HG03139 (cell line): ENCODE measurements at regions not wholly inside any gene's neighbourhood (a gene's known extent, or its start where the extent isn't known, plus 50 kb on each side); places are given as distances from the start of the nearest gene placed in this dataset.

Experiments
- ATAC-seq: cut with Tn5 transposase; IDR thresholded peaks from one replicate; pipeline ENCODE4 v1.9.1; 2021; ENCODE audit not compliant: unreplicated experiment

DNA sequence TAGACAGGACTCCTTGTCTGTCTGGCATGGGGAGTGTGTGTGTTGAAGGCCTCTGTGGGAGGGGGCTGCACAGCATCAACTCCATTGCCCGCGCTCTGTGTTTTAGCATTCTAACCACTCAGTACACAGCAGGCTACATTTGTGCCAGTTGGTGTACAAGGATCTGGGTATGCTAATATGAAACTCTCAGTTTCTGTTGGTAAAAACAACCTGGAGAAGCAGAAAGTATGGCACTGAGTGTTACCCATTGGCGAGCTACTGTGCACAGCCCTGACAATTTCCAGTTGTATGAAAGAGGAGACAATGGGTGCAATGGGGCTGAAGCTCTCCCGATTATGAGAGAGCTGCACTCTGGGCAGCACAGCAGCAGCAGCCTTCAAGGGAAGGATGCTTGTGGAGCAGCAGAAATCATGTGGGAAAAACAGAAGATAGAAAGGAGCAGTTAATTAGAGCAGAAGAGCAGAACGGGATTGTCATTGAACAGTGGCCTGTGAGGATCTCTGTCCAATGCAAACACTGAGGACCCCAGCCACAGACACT, 443.6 kb downstream of the CBLN2 start:
- ATAC-seq: no peak

- ATAC-seq: no peak
Measured at GRCh38 chr18:72091369-72091768, 452.8 kb downstream of the CBLN2 start.

- no peak for ATAC-seq
Measured at GRCh38 chr18:72089432-72089831, 454.7 kb downstream of the CBLN2 start.

- no peak for ATAC-seq
Measured at GRCh38 chr18:72086421-72086820, 457.7 kb downstream of the CBLN2 start.

GRCh38 chr18:72075040-72075439, 469.1 kb downstream of the CBLN2 start:
- no peak for ATAC-seq

DNA sequence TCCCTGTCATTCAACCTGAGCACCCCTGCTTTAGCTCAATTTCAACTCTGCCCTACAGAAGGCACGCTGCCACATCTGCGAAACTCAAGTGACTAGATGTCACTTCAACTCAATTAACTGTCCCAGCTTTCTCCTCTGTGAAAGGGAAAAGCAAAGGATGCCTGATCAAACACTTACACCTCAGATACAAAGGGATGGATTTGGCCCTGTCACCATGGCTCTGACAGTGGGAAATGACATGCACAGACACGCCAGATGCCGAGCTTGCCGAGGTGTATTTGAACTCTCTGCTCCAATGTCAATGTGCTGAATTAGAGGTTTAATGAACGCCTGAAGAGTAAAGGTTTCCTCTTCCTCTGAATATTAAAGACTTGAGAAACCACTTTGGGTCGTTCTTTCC, 481.1 kb downstream of the CBLN2 start:
- no peak for ATAC-seq

- no peak for ATAC-seq
Measured at GRCh38 chr18:72058851-72059250, 485.3 kb downstream of the CBLN2 start.

DNA sequence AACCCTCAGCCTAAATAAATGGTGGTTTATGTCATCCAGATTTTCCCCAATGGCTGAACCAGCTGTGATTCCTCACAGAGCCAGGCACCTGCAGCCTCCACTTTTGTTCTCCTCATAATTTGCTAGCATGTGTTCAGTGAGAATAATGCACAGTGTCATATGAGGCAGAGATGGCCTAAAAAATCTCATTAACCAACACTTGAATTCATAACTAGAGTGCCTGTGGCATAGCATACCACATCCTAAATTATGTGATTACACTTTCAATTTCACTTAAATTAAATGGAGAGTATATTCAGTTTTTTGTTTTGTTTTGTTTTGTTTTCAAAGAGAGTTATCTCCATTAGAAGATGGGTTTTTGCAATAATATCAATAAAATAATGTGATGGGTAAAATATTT, 488.0 kb downstream of the CBLN2 start:
- no peak for ATAC-seq

DNA sequence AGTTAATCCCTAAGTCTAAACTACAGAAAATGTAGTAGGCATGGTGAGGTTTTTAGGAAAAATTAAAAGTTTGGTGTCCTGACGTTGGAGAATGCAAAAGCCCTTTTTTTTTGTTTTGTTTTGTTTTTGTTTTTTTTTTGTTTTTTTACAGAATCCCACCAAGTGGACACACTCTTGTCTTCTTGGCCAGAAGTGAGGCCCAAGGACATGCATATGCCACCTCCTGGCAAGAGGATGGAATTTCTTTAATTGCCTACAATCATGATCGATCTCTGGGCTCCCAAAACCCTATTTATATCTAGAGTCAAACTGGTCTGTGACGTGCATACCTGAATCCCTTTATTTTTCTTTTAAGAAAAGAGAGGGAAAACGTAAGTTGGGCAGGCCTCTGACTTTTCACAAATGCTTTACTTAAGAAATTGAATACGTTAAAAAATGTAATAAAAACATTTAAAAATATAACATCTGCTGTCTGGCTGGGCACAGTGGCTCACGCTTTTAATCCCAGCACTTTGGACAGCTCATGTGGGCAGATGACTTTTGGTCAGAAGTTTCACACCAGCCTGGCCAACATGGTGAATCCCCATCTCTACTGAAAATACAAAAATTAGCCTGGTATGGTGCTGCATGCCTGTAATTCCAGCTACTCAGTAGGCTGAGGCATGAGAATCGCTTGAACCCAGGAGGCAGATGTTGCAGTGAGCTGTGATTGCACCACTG, 502.7 kb downstream of the CBLN2 start:
- no peak for ATAC-seq

DNA sequence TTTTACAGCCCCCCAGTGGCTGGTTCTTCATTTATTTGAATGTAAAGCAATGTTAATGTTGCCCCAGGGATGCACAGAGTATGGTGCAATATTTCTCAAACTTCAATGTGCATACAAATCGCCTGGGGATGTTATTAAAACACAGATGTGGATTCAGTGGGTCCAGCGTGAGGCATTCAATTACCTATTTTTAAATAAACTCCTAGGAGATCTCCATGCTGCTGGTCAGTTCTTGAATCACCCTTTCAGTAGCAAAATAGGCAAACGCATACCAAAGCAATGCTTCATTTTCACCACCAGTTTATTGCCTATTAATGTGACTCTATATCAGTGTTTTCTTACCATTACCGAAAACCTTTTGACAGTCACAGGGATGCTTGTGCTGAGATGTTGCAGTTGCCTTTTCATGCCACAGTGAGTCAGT, 530.7 kb downstream of the CBLN2 start:
- no peak for ATAC-seq

DNA sequence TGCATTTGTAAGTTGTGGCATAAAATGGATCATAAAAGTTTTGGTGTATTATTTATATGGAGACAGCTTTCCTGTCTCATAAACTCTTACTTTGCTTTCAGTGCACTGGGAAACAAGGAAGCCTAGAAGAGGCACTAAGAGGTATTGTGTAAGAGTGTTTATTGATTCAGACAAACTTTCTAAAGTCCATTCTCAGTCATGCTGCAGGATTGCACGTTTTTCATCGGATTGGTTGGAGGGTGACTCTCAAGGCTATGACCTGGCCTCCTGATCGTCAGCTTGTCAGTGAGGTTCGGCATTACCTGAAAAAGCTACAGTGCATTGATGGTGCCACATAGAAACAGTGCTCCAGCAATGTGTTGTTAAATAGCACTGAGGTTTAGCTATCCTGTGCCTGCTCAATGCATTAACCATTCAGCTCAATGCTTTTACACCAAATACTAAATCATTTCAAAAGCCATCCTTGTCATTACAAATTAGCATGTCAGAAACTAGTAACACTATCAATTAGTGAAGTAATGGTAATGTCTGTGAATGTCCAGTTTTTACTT, 545.5 kb downstream of the CBLN2 start:
- no peak for ATAC-seq

DNA sequence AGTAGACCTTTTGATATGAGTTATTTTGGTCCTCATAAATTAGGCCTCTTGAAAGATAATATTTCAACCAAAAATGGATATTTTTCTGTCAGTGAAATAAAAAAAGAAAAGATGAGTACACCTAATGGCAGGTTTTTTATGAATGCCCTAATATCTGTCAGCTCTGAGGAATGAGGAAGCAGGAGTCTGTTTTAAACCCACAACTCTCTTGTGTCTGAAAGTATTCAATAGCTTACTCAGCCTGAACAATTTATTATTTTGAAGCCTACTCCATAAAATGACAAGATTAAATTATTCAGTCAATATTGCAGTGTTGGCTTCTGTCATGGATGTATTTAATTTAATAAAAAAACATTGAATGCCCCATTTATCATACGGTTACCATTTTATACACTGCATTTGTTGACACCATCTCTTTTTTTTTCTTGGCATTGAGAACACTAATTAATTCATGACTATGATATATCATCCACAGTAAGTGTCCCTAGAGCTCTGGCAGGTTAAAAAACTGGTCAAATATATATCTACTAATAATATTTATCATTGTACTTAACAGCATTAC, 548.2 kb downstream of the CBLN2 start:
- ATAC-seq: no peak

- ATAC-seq: no peak
Measured at GRCh38 chr18:71994273-71994672, 549.9 kb downstream of the CBLN2 start.

- ATAC-seq: no peak
Measured at GRCh38 chr18:71989616-71990015, 554.5 kb downstream of the CBLN2 start.

GRCh38 chr18:71986351-71987050, 557.6 kb downstream of the CBLN2 start:
- ATAC-seq: no peak

DNA sequence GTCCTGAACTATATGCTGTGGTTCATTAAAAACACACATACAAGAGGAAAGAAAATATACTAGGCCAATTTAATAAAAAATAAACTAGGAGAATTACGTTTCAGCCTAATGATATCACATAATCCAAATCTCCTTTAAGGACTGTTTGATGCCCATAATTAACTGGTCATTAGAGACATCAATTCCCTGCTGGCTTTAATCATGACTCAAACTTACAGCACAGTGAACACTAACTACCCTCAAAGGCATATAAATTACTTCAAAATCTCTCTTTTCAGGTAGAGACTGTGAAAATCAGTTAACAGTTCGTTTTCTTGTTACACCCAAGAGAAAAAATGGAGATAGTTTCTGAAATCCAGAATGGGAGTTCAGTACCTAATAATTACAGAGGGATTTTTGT, 567.4 kb downstream of the CBLN2 start:
- ATAC-seq: no peak

DNA sequence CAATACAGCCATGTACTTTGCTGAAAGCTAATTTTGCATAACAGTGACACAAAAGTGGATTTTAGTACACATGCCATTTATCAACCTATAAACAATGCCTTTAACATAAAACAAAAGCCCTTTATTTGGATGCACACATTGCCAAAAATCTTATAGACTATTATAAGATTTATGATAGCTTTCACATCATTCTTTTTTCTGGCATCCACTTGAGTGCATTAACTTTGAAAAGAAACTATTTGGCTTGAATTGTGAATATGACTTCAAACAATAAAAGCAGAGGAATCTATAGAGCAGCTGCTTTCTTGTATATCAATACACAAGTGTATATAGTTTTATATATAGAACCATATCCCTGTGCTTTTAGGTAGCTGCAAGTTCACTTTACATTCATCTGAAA, 577.4 kb downstream of the CBLN2 start:
- ATAC-seq: no peak

GRCh38 chr18:71958605-71959004, 585.5 kb downstream of the CBLN2 start:
- ATAC-seq: no peak

GRCh38 chr18:71951001-71951400, 593.1 kb downstream of the CBLN2 start:
- ATAC-seq: no peak

- ATAC-seq: no peak
Measured at GRCh38 chr18:71942433-71942832, 601.7 kb downstream of the CBLN2 start.

DNA sequence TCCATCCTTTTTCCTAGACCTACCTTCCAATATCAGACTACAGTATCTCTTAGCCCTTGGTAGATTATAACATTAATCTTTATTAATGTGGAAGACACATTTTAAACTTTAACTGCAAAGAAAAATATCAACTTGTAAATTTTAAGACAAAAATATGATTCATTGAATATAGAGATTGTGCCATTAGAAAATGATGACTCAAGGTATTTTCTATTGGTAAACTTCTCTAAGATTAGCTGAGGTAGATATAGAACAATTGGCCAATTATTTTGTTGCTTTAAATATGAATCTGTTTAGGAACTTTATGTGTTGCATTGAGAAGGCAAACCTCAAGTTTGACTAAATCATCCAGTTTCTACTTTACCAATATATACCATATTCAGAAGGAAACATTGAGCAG, 604.7 kb downstream of the CBLN2 start:
- no peak for ATAC-seq

DNA sequence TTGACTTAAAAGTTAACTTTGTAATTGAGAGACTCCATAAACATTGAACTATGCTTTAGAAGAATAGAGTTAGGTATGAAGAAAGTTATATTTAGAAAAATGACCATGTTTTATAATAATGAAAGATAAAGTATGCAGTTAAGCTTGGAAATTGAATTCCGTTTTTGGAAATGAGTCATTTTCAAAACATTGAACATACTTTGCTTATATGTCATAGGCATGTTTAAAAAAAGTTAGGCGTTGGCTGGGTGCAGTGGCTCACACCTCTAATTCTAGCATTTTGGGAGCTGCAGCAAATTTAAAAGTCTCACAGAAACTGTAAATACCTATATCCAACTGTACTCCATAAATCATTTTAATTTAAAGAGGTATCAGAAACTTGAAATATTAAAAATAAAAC, 607.4 kb downstream of the CBLN2 start:
- ATAC-seq: no peak
